AG09319 (cell line): ENCODE measurements at regions not wholly inside any gene's neighbourhood (a gene's known extent, or its start where the extent isn't known, plus 50 kb on each side); places are given as distances from the start of the nearest gene placed in this dataset.
"Not testable (repeated sequence)": the region's sequence is repeated elsewhere in the genome, so short reads cannot be mapped to it uniquely, and the experiment has no call there.

Experiments used
- DNase-seq: peaks from one replicate; pipeline ENCODE4 v3.0.0-alpha.2; 2010; ENCODE audit warnings: low read depth; ENCODE audit errors: extremely low read depth
- CTCF ChIP-seq: IDR thresholded peaks from 2 replicates; pipeline ENCODE4 v1.5.1; 2011; ENCODE audit warnings: low read depth, mild to moderate bottlenecking, inconsistent platforms, low read length, moderate library complexity

GRCh38 chr7:51929818-51930217 lies 613.2 kb upstream of the COBL start:
- TF ChIP-seq CTCF = no peak
- no peak for DNase-seq

GRCh38 chr7:51927738-51928137 lies 611.1 kb upstream of the COBL start:
- no peak for DNase-seq
- TF ChIP-seq CTCF = no peak

- DNase-seq = no peak
- TF ChIP-seq CTCF = no peak
Measured at GRCh38 chr7:51918581-51918980, 602.0 kb upstream of the COBL start.

- TF ChIP-seq CTCF = no peak
- DNase-seq = no peak
Measured at GRCh38 chr7:51901489-51901840, 584.9 kb upstream of the COBL start.

GRCh38 chr7:51900755-51901488 lies 584.3 kb upstream of the COBL start:
- DNase-seq = not testable (repeated sequence)

GRCh38 chr7:51899611-51900010 lies 583.0 kb upstream of the COBL start:
- TF ChIP-seq CTCF = no peak
- no peak for DNase-seq

- no peak for DNase-seq
- no peak for TF ChIP-seq CTCF
Measured at GRCh38 chr7:51882412-51882811, 565.8 kb upstream of the COBL start.

- TF ChIP-seq CTCF = no peak
- no peak for DNase-seq
Measured at GRCh38 chr7:51881309-51881708, 564.7 kb upstream of the COBL start.
